Mucosa of descending colon (tissue), 3 donors: ENCODE measurements at regions not wholly inside any gene's neighbourhood (a gene's known extent, or its start where the extent isn't known, plus 50 kb on each side); places are given as distances from the start of the nearest gene placed in this dataset.
A peak's percentile ranks its signal among the peaks of the same experiment; 100 is the strongest.

ENCODE experiments used
- ATAC-seq: fragments of 200-7000 bp; cut with Tn5 transposase; one replicate; pipeline ENCODE4 v1.9.1; 2020; ENCODE audit warnings: mild to moderate bottlenecking, moderate library complexity
- DNase-seq, 3 donors: peaks; one replicate each; pipeline ENCODE4 v3.0.0-alpha.2; 2020
- H3K36me3 ChIP-seq: fragments of 200-600 bp; one replicate; pipeline ENCODE4 v1.8.0; 2021; ENCODE audit warnings: low read depth, mild to moderate bottlenecking
- H3K4me1 ChIP-seq: fragments of 200-600 bp; one replicate; pipeline ENCODE4 v1.8.0; 2021; ENCODE audit warnings: low read depth, mild to moderate bottlenecking
- H3K4me3 ChIP-seq: fragments of 200-600 bp; one replicate; pipeline ENCODE4 v1.8.0; 2021; ENCODE audit warnings: mild to moderate bottlenecking
- H3K9me3 ChIP-seq: fragments of 200-600 bp; one replicate; pipeline ENCODE4 v1.8.0; 2021; ENCODE audit warnings: mild to moderate bottlenecking
- intact Hi-C, 2 donors: fragments of 100-400 bp; cut with DNase I in 1 of 2; cut with micrococcal nuclease in 1 of 2; formaldehyde crosslinking; loops; one replicate each; pipeline versions ENCODE4 v1.11.0 to v1.11.1; 2022; cut with DNase I, micrococcal nuclease
- TF ChIP-seq, protein P1 (sequence below): fragments of 200-600 bp; IDR thresholded peaks from one replicate; pipeline ENCODE4 v1.8.0; 2022; ENCODE audit warnings: antibody characterized with exemption, mild to moderate bottlenecking
- donor health status: DM: no; HTN: no; CAD: no; lungs with moderate emphysema.
- donor health status: DM: no; HTN: no; CAD: no.
- donor health status: DM: no; HTN: yes; CAD: no.

DNA sequence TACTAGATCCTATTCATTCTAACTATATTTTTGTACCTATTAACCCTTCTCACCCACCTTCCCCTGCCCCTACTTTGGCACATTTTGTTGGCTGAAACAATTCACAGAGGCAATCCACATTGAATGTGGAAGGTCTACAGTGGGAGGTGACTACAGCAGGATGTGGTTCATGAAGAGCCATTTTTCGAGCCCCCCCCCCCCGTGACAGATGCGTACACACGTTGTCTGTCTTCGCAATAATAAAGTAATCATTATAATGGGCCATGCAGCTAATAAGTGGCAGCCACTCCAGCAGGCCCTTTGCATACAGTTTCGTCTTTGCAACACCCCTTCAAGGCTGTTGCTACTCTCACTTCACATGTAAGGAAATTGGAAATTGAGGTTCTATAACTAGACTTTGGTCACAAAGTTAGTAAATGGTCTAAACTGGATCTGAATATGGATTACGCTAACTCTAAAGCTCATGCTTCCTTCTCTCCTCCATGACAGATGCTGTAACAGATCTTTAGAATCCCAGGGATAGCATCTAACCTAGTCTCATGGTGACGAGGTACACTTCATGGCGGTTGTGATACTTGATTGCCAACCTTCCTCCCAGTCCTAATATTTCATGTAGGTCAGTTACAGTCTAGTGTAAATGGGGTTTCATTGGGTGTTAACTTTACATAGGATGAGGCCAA is 176.8 kb downstream of the MYCN start:
- Histone ChIP-seq H3K4me3 (no peak overlapping the region), H3K4me1 (peaks cover 5% of the 10 kb centered on the region), H3K9me3 (no peaks in the 10 kb centered on the region), H3K36me3 (no peaks in the 10 kb centered on the region)
- TF ChIP-seq, protein P1, sequence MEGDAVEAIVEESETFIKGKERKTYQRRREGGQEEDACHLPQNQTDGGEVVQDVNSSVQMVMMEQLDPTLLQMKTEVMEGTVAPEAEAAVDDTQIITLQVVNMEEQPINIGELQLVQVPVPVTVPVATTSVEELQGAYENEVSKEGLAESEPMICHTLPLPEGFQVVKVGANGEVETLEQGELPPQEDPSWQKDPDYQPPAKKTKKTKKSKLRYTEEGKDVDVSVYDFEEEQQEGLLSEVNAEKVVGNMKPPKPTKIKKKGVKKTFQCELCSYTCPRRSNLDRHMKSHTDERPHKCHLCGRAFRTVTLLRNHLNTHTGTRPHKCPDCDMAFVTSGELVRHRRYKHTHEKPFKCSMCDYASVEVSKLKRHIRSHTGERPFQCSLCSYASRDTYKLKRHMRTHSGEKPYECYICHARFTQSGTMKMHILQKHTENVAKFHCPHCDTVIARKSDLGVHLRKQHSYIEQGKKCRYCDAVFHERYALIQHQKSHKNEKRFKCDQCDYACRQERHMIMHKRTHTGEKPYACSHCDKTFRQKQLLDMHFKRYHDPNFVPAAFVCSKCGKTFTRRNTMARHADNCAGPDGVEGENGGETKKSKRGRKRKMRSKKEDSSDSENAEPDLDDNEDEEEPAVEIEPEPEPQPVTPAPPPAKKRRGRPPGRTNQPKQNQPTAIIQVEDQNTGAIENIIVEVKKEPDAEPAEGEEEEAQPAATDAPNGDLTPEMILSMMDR, result no peak
- ATAC-seq (no peak), DNase-seq (no peak)
- intact Hi-C loops, result no loop called here

DNA sequence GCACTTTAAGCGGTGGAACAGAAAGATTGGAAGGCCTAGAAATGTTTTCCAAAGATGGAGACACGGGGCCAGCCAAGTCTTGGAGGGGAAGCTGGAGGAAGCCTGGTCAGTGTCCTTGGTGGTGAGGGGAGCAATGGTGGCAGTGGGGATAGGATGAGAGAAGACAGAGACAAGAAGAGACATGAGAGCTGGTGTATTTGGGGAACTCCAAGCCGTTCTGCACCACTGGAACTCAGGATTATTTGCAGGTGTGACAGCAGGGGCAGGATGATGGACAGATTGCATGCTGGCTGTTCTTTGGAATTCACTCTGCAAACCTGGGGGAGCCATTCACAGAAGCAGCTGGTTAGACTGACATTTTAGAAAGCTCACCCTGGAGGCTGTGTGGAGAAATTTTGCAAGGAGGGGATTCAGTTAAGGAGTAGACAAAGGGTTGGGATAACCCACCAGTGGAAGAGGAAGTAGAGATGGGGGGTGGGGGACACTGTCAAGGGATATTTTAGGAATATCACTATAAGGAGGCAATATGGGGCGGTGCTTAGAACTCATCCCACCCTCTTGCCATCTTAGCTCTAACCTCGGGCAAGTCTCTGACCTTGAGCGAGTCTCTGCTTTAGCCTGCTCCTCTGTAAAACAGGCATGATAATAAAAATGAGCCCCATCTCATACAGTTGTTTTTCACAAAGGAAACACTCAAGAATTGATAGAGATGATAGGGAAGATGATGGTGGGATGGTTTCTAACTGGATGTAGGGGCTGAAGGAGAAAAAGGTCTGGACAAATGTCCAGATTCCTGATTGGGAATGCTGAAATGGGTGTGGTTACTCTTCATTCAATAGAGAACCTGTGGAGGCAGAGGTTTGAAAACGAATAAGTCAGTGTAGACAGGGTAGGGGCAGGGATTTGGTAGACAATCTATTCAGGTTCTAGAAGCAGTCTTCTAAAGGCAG is 175.8 kb downstream of the MYCN start:
- Histone ChIP-seq H3K36me3 (no peaks in the 10 kb centered on the region), H3K9me3 (no peaks in the 10 kb centered on the region)
- ATAC-seq, result no peak

GRCh38 chr2:16115291-16115690 is 174.9 kb downstream of the MYCN start:
- H3K9me3 ChIP-seq, result no peaks in the 10 kb centered on the region
- peaks cover 5% of the 10 kb centered on the region for H3K4me1 ChIP-seq
- no peaks in the 10 kb centered on the region for H3K36me3 ChIP-seq
- peak; percentile 14 for ATAC-seq
- no peak for DNase-seq
- TF ChIP-seq, protein P1, result no peak
- no peak overlapping the region for H3K4me3 ChIP-seq
- intact Hi-C loops, result no loop called here

More for the DNA sequence above, 175.8 kb downstream of the MYCN start:
- TF ChIP-seq, protein P1, result no peak
- intact Hi-C loops, result no loop called here
- peaks cover 5% of the 10 kb centered on the region for H3K4me1 ChIP-seq
- no peak for DNase-seq
- no peak overlapping the region for H3K4me3 ChIP-seq

DNA sequence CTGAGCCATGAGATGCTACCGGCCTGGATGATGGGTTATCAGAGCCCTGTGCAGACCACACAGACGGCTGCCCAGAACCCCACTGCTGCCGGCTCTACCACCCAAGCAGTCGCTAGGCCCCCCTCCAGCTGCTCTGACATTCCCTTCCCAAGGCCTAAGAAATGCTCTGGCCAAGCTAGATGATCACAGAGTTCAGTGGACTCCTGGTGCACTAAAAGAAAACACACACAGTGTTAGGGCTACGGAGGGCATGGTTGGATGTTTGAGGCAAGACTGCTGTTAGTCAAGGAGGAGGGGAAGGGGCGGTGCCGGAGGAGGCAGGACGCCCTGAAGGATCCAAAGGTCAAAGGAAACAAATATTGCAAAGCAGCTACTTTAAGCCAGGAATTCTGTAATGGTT is 174.5 kb downstream of the MYCN start:
- DNase-seq (peak; percentile 71 to 82 (median 80)), ATAC-seq (peak; percentile 96)
- H3K9me3 ChIP-seq, result no peaks in the 10 kb centered on the region
- intact Hi-C loops, result no loop called here
- H3K4me1 ChIP-seq, result peaks cover 5% of the 10 kb centered on the region
- no peaks in the 10 kb centered on the region for H3K36me3 ChIP-seq
- TF ChIP-seq, protein P1, result no peak
- no peak overlapping the region for H3K4me3 ChIP-seq

GRCh38 chr2:16114070-16114469 is 173.7 kb downstream of the MYCN start:
- Histone ChIP-seq H3K9me3 (no peaks in the 10 kb centered on the region), H3K4me3 (no peak overlapping the region), H3K36me3 (no peaks in the 10 kb centered on the region), H3K4me1 (peaks cover 5% of the 10 kb centered on the region)
- DNase-seq (no peak), ATAC-seq (no peak)
- TF ChIP-seq, protein P1, result no peak
- intact Hi-C loops, result no loop called here
